Nephron progenitor cell (in vitro differentiated cells): ENCODE measurements at regions not wholly inside any gene's neighbourhood (a gene's known extent, or its start where the extent isn't known, plus 50 kb on each side); places are given as distances from the start of the nearest gene placed in this dataset.

ENCODE experiments used
- DNase-seq: peaks from one replicate; pipeline ENCODE4 v3.0.0; 2021
- H3K27ac Mint-ChIP-seq: 2 replicates; pipeline ENCODE4 v1.8.0; 2021; ENCODE audit warnings: mild to moderate bottlenecking, moderate library complexity, mixed read lengths
- H3K27me3 Mint-ChIP-seq: 2 replicates; pipeline ENCODE4 v1.8.0; 2021; ENCODE audit warnings: mild to moderate bottlenecking, low read depth, mixed read lengths; ENCODE audit not compliant: poor library complexity
- H3K36me3 Mint-ChIP-seq: 2 replicates; pipeline ENCODE4 v1.8.0; 2021; ENCODE audit warnings: low read depth, mixed read lengths
- H3K4me1 Mint-ChIP-seq: 2 replicates; pipeline ENCODE4 v1.8.0; 2021; ENCODE audit warnings: mixed read lengths
- H3K4me3 Mint-ChIP-seq: 2 replicates; pipeline ENCODE4 v1.8.0; 2021; ENCODE audit warnings: mild to moderate bottlenecking, moderate library complexity, mixed read lengths
- H3K9me3 Mint-ChIP-seq: 2 replicates; pipeline ENCODE4 v1.8.0; 2021; ENCODE audit warnings: mild to moderate bottlenecking, moderate library complexity, mixed read lengths
- TF ChIP-seq, protein P1 (sequence below): fragments of 200-600 bp; sonication (generic); IDR thresholded peaks from 2 replicates; pipeline ENCODE4 v1.5.0; 2021; ENCODE audit warnings: antibody characterized with exemption

DNA sequence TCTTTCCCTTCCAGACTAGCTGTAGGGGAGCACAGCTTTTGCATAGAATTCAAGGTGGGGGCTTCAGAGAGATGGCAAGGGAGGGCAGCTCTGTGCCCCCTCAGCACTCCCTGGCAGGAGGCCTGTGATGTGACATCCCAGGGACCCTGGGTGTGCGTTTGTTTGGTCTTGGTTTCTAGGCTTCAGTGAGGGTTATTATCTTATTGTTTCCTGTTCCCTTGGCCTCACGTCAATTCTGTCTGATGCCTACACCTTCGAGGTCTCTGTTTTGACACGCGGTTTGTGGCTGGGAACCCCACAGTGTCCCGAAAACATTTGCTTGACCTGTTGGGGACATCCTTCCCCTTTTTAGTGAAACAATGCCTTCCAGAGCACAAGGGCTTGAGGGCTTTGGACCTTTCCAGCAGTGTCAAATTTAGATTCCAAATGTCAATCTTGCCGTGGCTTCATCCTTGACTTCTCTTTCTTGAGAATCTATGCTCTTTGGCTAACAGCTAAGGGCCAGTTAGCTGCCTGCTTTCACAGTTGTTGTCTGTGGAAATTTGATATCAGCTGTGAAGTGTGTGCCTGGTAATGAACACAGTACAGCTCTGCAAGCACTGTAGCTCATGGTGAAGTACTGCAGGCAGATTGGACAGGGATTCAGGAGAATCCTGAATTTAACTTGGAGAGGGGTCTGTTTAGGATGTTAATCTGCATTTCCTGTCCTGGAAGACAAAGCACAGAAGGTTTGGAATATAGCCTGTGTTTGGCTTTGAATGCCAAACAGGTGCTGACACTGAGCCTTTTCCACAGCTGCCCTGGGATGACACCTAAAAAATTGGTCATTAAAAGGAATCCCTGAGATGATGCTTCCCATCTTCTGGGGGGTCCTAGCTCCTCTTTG is 108.2 kb upstream of the CXCR4 start:
- H3K9me3 Mint-ChIP-seq: peaks cover 7% of the 10 kb centered on the region
- peaks cover 79% of the 10 kb centered on the region for H3K4me1 Mint-ChIP-seq
- no peak for DNase-seq
- H3K27me3 Mint-ChIP-seq: no peaks in the 10 kb centered on the region
- H3K4me3 Mint-ChIP-seq: peak overlapping the region; percentile 35
- H3K36me3 Mint-ChIP-seq: peaks cover 6% of the 10 kb centered on the region
- TF ChIP-seq, protein P1, sequence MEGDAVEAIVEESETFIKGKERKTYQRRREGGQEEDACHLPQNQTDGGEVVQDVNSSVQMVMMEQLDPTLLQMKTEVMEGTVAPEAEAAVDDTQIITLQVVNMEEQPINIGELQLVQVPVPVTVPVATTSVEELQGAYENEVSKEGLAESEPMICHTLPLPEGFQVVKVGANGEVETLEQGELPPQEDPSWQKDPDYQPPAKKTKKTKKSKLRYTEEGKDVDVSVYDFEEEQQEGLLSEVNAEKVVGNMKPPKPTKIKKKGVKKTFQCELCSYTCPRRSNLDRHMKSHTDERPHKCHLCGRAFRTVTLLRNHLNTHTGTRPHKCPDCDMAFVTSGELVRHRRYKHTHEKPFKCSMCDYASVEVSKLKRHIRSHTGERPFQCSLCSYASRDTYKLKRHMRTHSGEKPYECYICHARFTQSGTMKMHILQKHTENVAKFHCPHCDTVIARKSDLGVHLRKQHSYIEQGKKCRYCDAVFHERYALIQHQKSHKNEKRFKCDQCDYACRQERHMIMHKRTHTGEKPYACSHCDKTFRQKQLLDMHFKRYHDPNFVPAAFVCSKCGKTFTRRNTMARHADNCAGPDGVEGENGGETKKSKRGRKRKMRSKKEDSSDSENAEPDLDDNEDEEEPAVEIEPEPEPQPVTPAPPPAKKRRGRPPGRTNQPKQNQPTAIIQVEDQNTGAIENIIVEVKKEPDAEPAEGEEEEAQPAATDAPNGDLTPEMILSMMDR: no peak
- H3K27ac Mint-ChIP-seq: peak overlapping the region; percentile 77

GRCh38 chr2:136223274-136223673 is 105.3 kb upstream of the CXCR4 start:
- Mint-ChIP-seq H3K4me1 (peaks cover 96% of the 10 kb centered on the region), H3K27ac (peak overlapping the region; percentile 88), H3K27me3 (no peaks in the 10 kb centered on the region), H3K9me3 (no peaks in the 10 kb centered on the region), H3K4me3 (no peak overlapping the region), H3K36me3 (no peaks in the 10 kb centered on the region)
- DNase-seq: no peak
- TF ChIP-seq, protein P1: no peak

DNA sequence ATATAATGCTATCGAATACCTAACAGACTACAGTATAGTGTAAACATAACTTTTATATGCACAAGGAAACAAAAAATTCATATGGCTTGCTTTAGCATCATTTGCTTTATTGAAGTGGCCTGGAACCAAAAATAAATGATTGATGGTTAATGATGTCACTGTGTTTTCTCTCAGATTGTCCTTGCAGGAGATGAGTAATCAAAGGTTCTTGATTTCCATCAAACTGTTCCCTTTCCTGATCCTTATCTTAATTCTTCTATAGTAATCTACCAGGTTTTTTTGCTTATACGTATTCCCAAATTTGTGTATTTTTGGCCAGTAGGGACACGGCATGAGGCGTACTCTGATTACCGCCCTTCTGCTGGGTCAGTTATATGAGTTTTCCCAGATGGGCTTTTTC is 104.9 kb upstream of the CXCR4 start:
- Mint-ChIP-seq H3K9me3 (no peaks in the 10 kb centered on the region), H3K27ac (peak overlapping the region; percentile 88), H3K27me3 (no peaks in the 10 kb centered on the region), H3K4me3 (no peak overlapping the region), H3K36me3 (no peaks in the 10 kb centered on the region), H3K4me1 (peaks cover 96% of the 10 kb centered on the region)
- no peak for DNase-seq
- TF ChIP-seq, protein P1: no peak

DNA sequence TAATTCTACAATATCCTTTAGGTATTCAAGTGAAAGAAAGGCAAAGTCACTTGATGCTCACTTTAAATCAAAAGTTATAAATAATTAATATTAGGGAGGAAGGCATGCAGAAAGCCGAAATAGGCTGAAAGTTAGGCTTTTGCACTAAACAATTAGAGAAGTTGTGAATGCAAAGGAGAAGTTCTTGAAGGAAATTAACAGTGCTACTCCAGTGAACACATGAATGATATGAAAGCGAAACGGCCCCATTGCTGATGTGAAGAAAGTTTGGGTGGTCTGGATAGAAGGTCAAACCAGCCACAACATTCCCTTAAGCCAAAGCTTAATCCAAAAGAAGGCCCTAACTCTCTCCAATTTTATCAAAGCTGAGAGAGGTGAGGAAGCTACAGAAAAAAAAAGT is 103.1 kb upstream of the CXCR4 start:
- Mint-ChIP-seq H3K27me3 (peaks cover 3% of the 10 kb centered on the region), H3K4me1 (peaks cover 89% of the 10 kb centered on the region), H3K27ac (no peak overlapping the region), H3K4me3 (no peak overlapping the region), H3K9me3 (no peaks in the 10 kb centered on the region), H3K36me3 (no peaks in the 10 kb centered on the region)
- TF ChIP-seq, protein P1: no peak
- DNase-seq: no peak

GRCh38 chr2:136219963-136220362 is 102.0 kb upstream of the CXCR4 start:
- Mint-ChIP-seq H3K4me1 (peaks cover 79% of the 10 kb centered on the region), H3K9me3 (no peaks in the 10 kb centered on the region), H3K27ac (peak overlapping the region; percentile 30), H3K4me3 (peak overlapping the region; percentile 2), H3K27me3 (peaks cover 3% of the 10 kb centered on the region), H3K36me3 (no peaks in the 10 kb centered on the region)
- TF ChIP-seq, protein P1: no peak
- DNase-seq: no peak

- H3K36me3 Mint-ChIP-seq: no peaks in the 10 kb centered on the region
- TF ChIP-seq, protein P1: no peak
Measured at GRCh38 chr2:136219341-136219740, 101.4 kb upstream of the CXCR4 start.

More at GRCh38 chr2:136219341-136219740, 101.4 kb upstream of the CXCR4 start:
- DNase-seq: no peak
- Mint-ChIP-seq H3K9me3 (peaks cover under 1% of the 10 kb centered on the region), H3K27ac (peak overlapping the region; percentile 36), H3K4me3 (no peak overlapping the region), H3K27me3 (peaks cover 3% of the 10 kb centered on the region), H3K4me1 (peaks cover 73% of the 10 kb centered on the region)
